ENCODE measurements at regions not wholly inside any gene's neighbourhood (a gene's known extent, or its start where the extent isn't known, plus 50 kb on each side); places are given as distances from the start of the nearest gene placed in this dataset.

DNA sequence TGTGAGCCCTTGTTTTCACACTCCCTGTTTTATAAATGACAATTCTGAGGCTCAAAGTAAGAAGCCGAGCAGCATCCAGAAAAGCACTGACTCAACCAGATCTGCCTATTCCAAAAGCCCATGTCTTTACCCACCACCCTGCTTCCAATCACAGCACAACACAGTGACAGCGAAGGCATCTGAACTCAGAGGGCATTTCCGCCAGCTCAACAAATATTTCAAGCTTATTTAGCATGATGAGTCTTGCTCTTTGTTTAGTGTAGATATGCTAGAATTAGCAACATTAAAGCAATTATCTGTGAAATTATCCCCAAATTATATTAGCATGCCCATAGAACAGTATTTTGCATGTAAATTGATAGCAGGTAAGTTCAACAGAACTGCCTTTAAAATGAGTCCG is 359.1 kb upstream of the RAB6C start:
- TF ChIP-seq EGR1 (IDR thresholded peaks at IDR 0.05; ENCODE audit: low read depth in 2 of 2) (no peak), FOXA2 (IDR thresholded peaks at IDR 0.05) (no peak), SP1 (IDR thresholded peaks at IDR 0.05) (no peak), RAD21 (IDR thresholded peaks at IDR 0.05) (no peak), JUND (IDR thresholded peaks at IDR 0.05) (no peak), RXRA (IDR thresholded peaks at IDR 0.05) (no peak), HNF4A (conservative IDR thresholded peaks at IDR 0.05) (no peak), NR2F2 (IDR thresholded peaks at IDR 0.05) (no peak), GABPA (IDR thresholded peaks at IDR 0.05 in 1 of 2, conservative IDR thresholded peaks at IDR 0.05 in 1 of 2) (no peak), FOXA1 (IDR thresholded peaks at IDR 0.05) (no peak), TAF1 (conservative IDR thresholded peaks at IDR 0.05) (no peak), YY1 (IDR thresholded peaks at IDR 0.05) (no peak), HNF4G (IDR thresholded peaks at IDR 0.05) (no peak)
- TF ChIP-seq, protein P1, sequence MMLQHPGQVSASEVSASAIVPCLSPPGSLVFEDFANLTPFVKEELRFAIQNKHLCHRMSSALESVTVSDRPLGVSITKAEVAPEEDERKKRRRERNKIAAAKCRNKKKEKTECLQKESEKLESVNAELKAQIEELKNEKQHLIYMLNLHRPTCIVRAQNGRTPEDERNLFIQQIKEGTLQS (IDR thresholded peaks at IDR 0.05), result no peak
- TF ChIP-seq, protein P2, sequence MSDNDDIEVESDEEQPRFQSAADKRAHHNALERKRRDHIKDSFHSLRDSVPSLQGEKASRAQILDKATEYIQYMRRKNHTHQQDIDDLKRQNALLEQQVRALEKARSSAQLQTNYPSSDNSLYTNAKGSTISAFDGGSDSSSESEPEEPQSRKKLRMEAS (IDR thresholded peaks at IDR 0.05), result no peak
- TF ChIP-seq, protein P3, sequence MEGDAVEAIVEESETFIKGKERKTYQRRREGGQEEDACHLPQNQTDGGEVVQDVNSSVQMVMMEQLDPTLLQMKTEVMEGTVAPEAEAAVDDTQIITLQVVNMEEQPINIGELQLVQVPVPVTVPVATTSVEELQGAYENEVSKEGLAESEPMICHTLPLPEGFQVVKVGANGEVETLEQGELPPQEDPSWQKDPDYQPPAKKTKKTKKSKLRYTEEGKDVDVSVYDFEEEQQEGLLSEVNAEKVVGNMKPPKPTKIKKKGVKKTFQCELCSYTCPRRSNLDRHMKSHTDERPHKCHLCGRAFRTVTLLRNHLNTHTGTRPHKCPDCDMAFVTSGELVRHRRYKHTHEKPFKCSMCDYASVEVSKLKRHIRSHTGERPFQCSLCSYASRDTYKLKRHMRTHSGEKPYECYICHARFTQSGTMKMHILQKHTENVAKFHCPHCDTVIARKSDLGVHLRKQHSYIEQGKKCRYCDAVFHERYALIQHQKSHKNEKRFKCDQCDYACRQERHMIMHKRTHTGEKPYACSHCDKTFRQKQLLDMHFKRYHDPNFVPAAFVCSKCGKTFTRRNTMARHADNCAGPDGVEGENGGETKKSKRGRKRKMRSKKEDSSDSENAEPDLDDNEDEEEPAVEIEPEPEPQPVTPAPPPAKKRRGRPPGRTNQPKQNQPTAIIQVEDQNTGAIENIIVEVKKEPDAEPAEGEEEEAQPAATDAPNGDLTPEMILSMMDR (IDR thresholded peaks at IDR 0.05; ENCODE audit: low read depth, low read length, missing input control), result no peak
- TF ChIP-seq, protein P4, sequence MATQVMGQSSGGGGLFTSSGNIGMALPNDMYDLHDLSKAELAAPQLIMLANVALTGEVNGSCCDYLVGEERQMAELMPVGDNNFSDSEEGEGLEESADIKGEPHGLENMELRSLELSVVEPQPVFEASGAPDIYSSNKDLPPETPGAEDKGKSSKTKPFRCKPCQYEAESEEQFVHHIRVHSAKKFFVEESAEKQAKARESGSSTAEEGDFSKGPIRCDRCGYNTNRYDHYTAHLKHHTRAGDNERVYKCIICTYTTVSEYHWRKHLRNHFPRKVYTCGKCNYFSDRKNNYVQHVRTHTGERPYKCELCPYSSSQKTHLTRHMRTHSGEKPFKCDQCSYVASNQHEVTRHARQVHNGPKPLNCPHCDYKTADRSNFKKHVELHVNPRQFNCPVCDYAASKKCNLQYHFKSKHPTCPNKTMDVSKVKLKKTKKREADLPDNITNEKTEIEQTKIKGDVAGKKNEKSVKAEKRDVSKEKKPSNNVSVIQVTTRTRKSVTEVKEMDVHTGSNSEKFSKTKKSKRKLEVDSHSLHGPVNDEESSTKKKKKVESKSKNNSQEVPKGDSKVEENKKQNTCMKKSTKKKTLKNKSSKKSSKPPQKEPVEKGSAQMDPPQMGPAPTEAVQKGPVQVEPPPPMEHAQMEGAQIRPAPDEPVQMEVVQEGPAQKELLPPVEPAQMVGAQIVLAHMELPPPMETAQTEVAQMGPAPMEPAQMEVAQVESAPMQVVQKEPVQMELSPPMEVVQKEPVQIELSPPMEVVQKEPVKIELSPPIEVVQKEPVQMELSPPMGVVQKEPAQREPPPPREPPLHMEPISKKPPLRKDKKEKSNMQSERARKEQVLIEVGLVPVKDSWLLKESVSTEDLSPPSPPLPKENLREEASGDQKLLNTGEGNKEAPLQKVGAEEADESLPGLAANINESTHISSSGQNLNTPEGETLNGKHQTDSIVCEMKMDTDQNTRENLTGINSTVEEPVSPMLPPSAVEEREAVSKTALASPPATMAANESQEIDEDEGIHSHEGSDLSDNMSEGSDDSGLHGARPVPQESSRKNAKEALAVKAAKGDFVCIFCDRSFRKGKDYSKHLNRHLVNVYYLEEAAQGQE (IDR thresholded peaks at IDR 0.05), result no peak
- TF ChIP-seq, protein P5, sequence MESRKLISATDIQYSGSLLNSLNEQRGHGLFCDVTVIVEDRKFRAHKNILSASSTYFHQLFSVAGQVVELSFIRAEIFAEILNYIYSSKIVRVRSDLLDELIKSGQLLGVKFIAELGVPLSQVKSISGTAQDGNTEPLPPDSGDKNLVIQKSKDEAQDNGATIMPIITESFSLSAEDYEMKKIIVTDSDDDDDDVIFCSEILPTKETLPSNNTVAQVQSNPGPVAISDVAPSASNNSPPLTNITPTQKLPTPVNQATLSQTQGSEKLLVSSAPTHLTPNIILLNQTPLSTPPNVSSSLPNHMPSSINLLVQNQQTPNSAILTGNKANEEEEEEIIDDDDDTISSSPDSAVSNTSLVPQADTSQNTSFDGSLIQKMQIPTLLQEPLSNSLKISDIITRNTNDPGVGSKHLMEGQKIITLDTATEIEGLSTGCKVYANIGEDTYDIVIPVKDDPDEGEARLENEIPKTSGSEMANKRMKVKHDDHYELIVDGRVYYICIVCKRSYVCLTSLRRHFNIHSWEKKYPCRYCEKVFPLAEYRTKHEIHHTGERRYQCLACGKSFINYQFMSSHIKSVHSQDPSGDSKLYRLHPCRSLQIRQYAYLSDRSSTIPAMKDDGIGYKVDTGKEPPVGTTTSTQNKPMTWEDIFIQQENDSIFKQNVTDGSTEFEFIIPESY (IDR thresholded peaks at IDR 0.05), result no peak
- Histone ChIP-seq H3K27me3 (ENCODE audit: control insufficient read depth in 4 of 4, insufficient read depth in 4 of 4, low read length in 3 of 4) (peaks cover 0 to 3% (median 0%) of the 10 kb centered on the region in 4 donors), H3K4me1 (ENCODE audit: control insufficient read depth in 4 of 4, insufficient read depth in 4 of 4, low read length in 3 of 4) (no peaks in the 10 kb centered on the region), H3K9ac (ENCODE audit: low read depth in 1 of 2, low read length in 2 of 2) (no peak overlapping the region), H3K9me3 (ENCODE audit: control insufficient read depth in 4 of 4, low read length in 3 of 4) (no peaks in the 10 kb centered on the region), H3K36me3 (ENCODE audit: control insufficient read depth in 4 of 4, insufficient read depth in 3 of 4, low read depth in 1 of 4, low read length in 3 of 4) (no peaks in the 10 kb centered on the region), H3K4me3 (ENCODE audit: low read depth in 1 of 3, low read length in 3 of 3) (no peak overlapping the region), H3K27ac (ENCODE audit: low read depth in 1 of 2, low read length in 2 of 2) (no peak overlapping the region)
- no peak for DNase-seq (ENCODE audit: low spot score)
- whole genome bisulfite sequencing, result 83% methylated on average over 4 of the region's 4 CpGs

All from liver (tissue), 8 donors.